Endothelial cell of umbilical vein (primary cell): ENCODE measurements at regions not wholly inside any gene's neighbourhood (a gene's known extent, or its start where the extent isn't known, plus 50 kb on each side); places are given as distances from the start of the nearest gene placed in this dataset.

Experiments
- BruUV-seq: library from RNA; stranded (reverse); fragments of 400-500 nt; replicated peaks from 2 replicates; lab custom pipeline; 2021; lab: Mats Ljungman, UMichigan
- CTCF ChIA-PET: fragments of 300-600, 350-600 bp; sonication (Branson Sonifier 250); formaldehyde crosslinking; loops from one replicate; lab custom pipeline; 2021; ENCODE audit warnings: antibody characterized with exemption, inconsistent platforms; lab: Charles Lee
- POLR2A ChIA-PET: fragments of 300-600, 350-600 bp; sonication (Branson Sonifier 250); formaldehyde crosslinking; loops from one replicate; lab custom pipeline; 2021; ENCODE audit warnings: antibody characterized with exemption, inconsistent platforms; lab: Charles Lee
- DNase-seq: peaks from one replicate; pipeline ENCODE4 v3.0.0-alpha.2; 2011; ENCODE audit warnings: low read depth, low spot score
- FAIRE-seq: peaks from 2 replicates; lab custom pipeline; 2011; peaks lifted over from hg19 to GRCh38; lab: Jason Lieb, UNC
- H2AFZ ChIP-seq: 2 replicates; pipeline ENCODE4 v1.6.0; 2012; ENCODE audit warnings: low read depth, low read length, control low read depth, inconsistent platforms
- H3K27ac ChIP-seq: 2 replicates; pipeline ENCODE4 v1.5.1; 2011; ENCODE audit warnings: low read depth, mild to moderate bottlenecking, control low read depth, low read length, moderate library complexity; ENCODE audit not compliant: insufficient read depth
- H3K27me3 ChIP-seq, 2 experiments: 2 replicates each; pipeline versions ENCODE4 v1.6.0 to v1.6.1; 2011; ENCODE audit warnings: low read length in 2 of 2, mixed read lengths in 1 of 2; ENCODE audit not compliant: control insufficient read depth in 2 of 2, insufficient read depth in 2 of 2
- H3K36me3 ChIP-seq, 2 experiments: 2 replicates in 1 of 2; 3 replicates in 1 of 2; pipeline ENCODE4 v1.5.1; 2011; ENCODE audit warnings: low read length in 2 of 2, mild to moderate bottlenecking in 1 of 2, moderate library complexity in 1 of 2; ENCODE audit not compliant: control insufficient read depth in 2 of 2, insufficient read depth in 2 of 2; ENCODE audit errors: extremely low read depth in 1 of 2
- H3K4me1 ChIP-seq: 3 replicates; pipeline ENCODE4 v1.5.1; 2011; ENCODE audit warnings: mild to moderate bottlenecking, low read length; ENCODE audit not compliant: control insufficient read depth, insufficient read depth; ENCODE audit errors: extremely low read depth
- H3K4me2 ChIP-seq: 2 replicates; pipeline ENCODE4 v1.6.1; 2011; ENCODE audit warnings: low read length, control low read depth, mixed read lengths; ENCODE audit not compliant: insufficient read depth
- H3K4me3 ChIP-seq, 3 experiments: fragments of 200-600 bp in 1 of 3; sonication (generic), shearing (Covaris generic) in 1 of 3; replicated peaks in 1 of 3; 2 replicates each; pipeline ENCODE4 v1.5.1; 2011 to 2016; ENCODE audit warnings: control low read depth in 3 of 3, low read length in 3 of 3, mild to moderate bottlenecking in 2 of 3, inconsistent platforms in 1 of 3, low read depth in 1 of 3, moderate library complexity in 1 of 3; ENCODE audit not compliant: insufficient read depth in 1 of 3
- H3K79me2 ChIP-seq: 2 replicates; pipeline ENCODE4 v1.6.0; 2012; ENCODE audit warnings: low read length, inconsistent platforms; ENCODE audit not compliant: control insufficient read depth, insufficient read depth
- H3K9ac ChIP-seq: replicated peaks from 2 replicates; pipeline ENCODE3; 2011; ENCODE audit warnings: low read length, control low read depth; ENCODE audit not compliant: insufficient read depth; ENCODE audit errors: extremely low read depth
- H3K9me1 ChIP-seq: replicated peaks from 3 replicates; pipeline ENCODE4 v1.6.0; 2011; ENCODE audit warnings: mild to moderate bottlenecking, low read length; ENCODE audit not compliant: control insufficient read depth, insufficient read depth; ENCODE audit errors: extremely low read depth
- H3K9me3 ChIP-seq: replicated peaks from 2 replicates; pipeline ENCODE4 v1.5.1; 2012; ENCODE audit warnings: low read length, inconsistent platforms; ENCODE audit not compliant: control insufficient read depth, insufficient read depth
- H4K20me1 ChIP-seq: replicated peaks from 2 replicates; pipeline ENCODE3; 2011; ENCODE audit warnings: mild to moderate bottlenecking, low read length; ENCODE audit not compliant: control insufficient read depth, insufficient read depth; ENCODE audit errors: extremely low read depth
- CTCF ChIP-seq, 2 donors: IDR thresholded peaks; 1 replicate in 1 of 2; 2 replicates in 1 of 2; pipeline ENCODE4 v1.5.1; 2011; ENCODE audit warnings: low read length in 2 of 2, mild to moderate bottlenecking in 2 of 2, moderate library complexity in 2 of 2, control low read depth in 1 of 2, inconsistent platforms in 1 of 2, low read depth in 1 of 2; ENCODE audit not compliant: insufficient read depth in 1 of 2; ENCODE audit errors: extremely low read depth in 1 of 2
- EZH2 ChIP-seq: IDR thresholded peaks from 2 replicates; pipeline ENCODE4 v1.6.1; 2012; ENCODE audit warnings: borderline replicate concordance, low read depth, mild to moderate bottlenecking, moderate library complexity, low read length, inconsistent platforms; ENCODE audit not compliant: severe bottlenecking
- FOS ChIP-seq: IDR thresholded peaks from 2 replicates; pipeline ENCODE4 v1.6.1; 2011; ENCODE audit warnings: mild to moderate bottlenecking, low read length, moderate library complexity, borderline replicate concordance; ENCODE audit not compliant: insufficient read depth
- GATA2 ChIP-seq: IDR thresholded peaks from 2 replicates; pipeline ENCODE4 v1.7.0; 2011; ENCODE audit warnings: low read depth, mild to moderate bottlenecking, moderate library complexity, mixed read lengths, low read length; ENCODE audit not compliant: insufficient read length, insufficient read depth
- JUN ChIP-seq: IDR thresholded peaks from 2 replicates; pipeline ENCODE4 v1.6.1; 2011; ENCODE audit warnings: borderline replicate concordance, low read depth; ENCODE audit not compliant: insufficient read length, insufficient read depth
- MAX ChIP-seq: IDR thresholded peaks from 2 replicates; pipeline ENCODE4 v1.6.1; 2011; ENCODE audit not compliant: insufficient read depth, insufficient read length
- MYC ChIP-seq: IDR thresholded peaks from one replicate; pipeline ENCODE4 v1.6.1; 2011; ENCODE audit warnings: mild to moderate bottlenecking, low read depth, low read length
- POLR2A ChIP-seq: IDR thresholded peaks from 2 replicates; pipeline ENCODE4 v1.6.1; 2012; ENCODE audit warnings: low read depth, mild to moderate bottlenecking, control low read depth, low read length
- POLR2AphosphoS5 ChIP-seq: IDR thresholded peaks from 2 replicates; pipeline ENCODE4 v1.6.1; 2012; ENCODE audit warnings: low read depth, mild to moderate bottlenecking, control low read depth, low read length, moderate library complexity; ENCODE audit not compliant: insufficient read depth
- dilution Hi-C: fragments of 300-500 bp; cut with MboI; formaldehyde crosslinking; loops from one replicate; pipeline ENCODE4 v1.15.0; 2019; ENCODE audit warnings: low sequenced_read_pairs; ENCODE audit not compliant: extremely low pct_ligation_motif_present
- intact Hi-C: fragments of 100-400 bp; cut with micrococcal nuclease; formaldehyde crosslinking; loops from one replicate; pipeline ENCODE4 v1.10.0; 2022

GRCh38 chr4:162650166-162650565 is 486.4 kb upstream of the FSTL5 start:
- intact Hi-C loops = no loop called here
- no peak for FAIRE-seq

GRCh38 chr4:162645381-162645780 is 481.6 kb upstream of the FSTL5 start:
- H3K9ac ChIP-seq = no peak overlapping the region
- H3K36me3 ChIP-seq = no peaks in the 10 kb centered on the region
- TF ChIP-seq GATA2 (no peak), POLR2A (no peak), CTCF (IDR thresholded peaks at IDR 0.05; ENCODE audit: extremely low read depth in 1 of 2, insufficient read depth in 1 of 2, low read depth in 1 of 2, low read length in 2 of 2) (no peak), JUN (no peak), FOS (no peak), MAX (no peak), EZH2 (no peak), MYC (no peak), POLR2AphosphoS5 (no peak)
- ChIA-PET CTCF (no interaction called here), POLR2A (no interaction called here)
- no peak overlapping the region for H2AFZ ChIP-seq
- DNase-seq = no peak
- H3K79me2 ChIP-seq = no peaks in the 10 kb centered on the region
- FAIRE-seq = no peak
- peaks cover under 1% of the 10 kb centered on the region for H3K9me3 ChIP-seq
- H3K4me1 ChIP-seq = no peaks in the 10 kb centered on the region
- no peaks in the 10 kb centered on the region for H3K9me1 ChIP-seq
- no peaks in the 10 kb centered on the region for H3K27me3 ChIP-seq
- BruUV-seq = no TSS peak
- H3K4me3 ChIP-seq = no peak overlapping the region
- H3K4me2 ChIP-seq = no peak overlapping the region
- intact Hi-C loops = no loop called here
- dilution Hi-C loops = no loop called here
- no peaks in the 10 kb centered on the region for H4K20me1 ChIP-seq
- no peak overlapping the region for H3K27ac ChIP-seq

More at GRCh38 chr4:162650166-162650565, 486.4 kb upstream of the FSTL5 start:
- no peak for DNase-seq
- Histone ChIP-seq H2AFZ (no peak overlapping the region), H3K9me3 (no peaks in the 10 kb centered on the region), H3K36me3 (no peaks in the 10 kb centered on the region), H4K20me1 (no peaks in the 10 kb centered on the region), H3K79me2 (no peaks in the 10 kb centered on the region), H3K4me1 (no peaks in the 10 kb centered on the region), H3K27ac (no peak overlapping the region), H3K4me3 (no peak overlapping the region), H3K9ac (no peak overlapping the region), H3K4me2 (no peak overlapping the region), H3K27me3 (no peaks in the 10 kb centered on the region), H3K9me1 (no peaks in the 10 kb centered on the region)
- no TSS peak for BruUV-seq
- CTCF ChIA-PET = no interaction called here
- POLR2A ChIA-PET = no interaction called here
- TF ChIP-seq EZH2 = no peak
- no peak for TF ChIP-seq JUN
- no peak for TF ChIP-seq CTCF (IDR thresholded peaks at IDR 0.05; ENCODE audit: extremely low read depth in 1 of 2, insufficient read depth in 1 of 2, low read depth in 1 of 2, low read length in 2 of 2)
- TF ChIP-seq POLR2A = no peak
- no peak for TF ChIP-seq MYC
- dilution Hi-C loops = no loop called here
